ENCODE measurements at regions not wholly inside any gene's neighbourhood (a gene's known extent, or its start where the extent isn't known, plus 50 kb on each side); places are given as distances from the start of the nearest gene placed in this dataset.

- TF ChIP-seq POLR2A (IDR thresholded peaks at IDR 0.05; ENCODE audit: borderline replicate concordance, extremely low read depth, insufficient read depth, insufficient read length) = no peak
- TF ChIP-seq REST (IDR thresholded peaks at IDR 0.05; ENCODE audit: low read depth) = no peak
- no peak for TF ChIP-seq CTCF (IDR thresholded peaks at IDR 0.05 in 2 of 3, conservative IDR thresholded peaks at IDR 0.05 in 1 of 3; ENCODE audit: borderline replicate concordance in 1 of 3, insufficient read depth in 1 of 3, low read depth in 2 of 3, low read length in 2 of 3)
- no peak for TF ChIP-seq POLR2AphosphoS5 (IDR thresholded peaks at IDR 0.05; ENCODE audit: low read depth, low read length)
Measured at GRCh38 chr13:91286317-91286716, 61.2 kb upstream of the MIR17HG start.

Data from HCT116 (cell line).